Activated naive CD4-positive, alpha-beta T cell treated with anti-CD3 and anti-CD28 coated beads, Interleukin-2, amount 10 ng/mL, durations not matched to agents 7 days and 5 days (primary cell): ENCODE measurements at regions not wholly inside any gene's neighbourhood (a gene's known extent, or its start where the extent isn't known, plus 50 kb on each side); places are given as distances from the start of the nearest gene placed in this dataset.
"Not testable (repeated sequence)": the region's sequence is repeated elsewhere in the genome, so short reads cannot be mapped to it uniquely, and the experiment has no call there.

Experiments
- CTCF ChIA-PET: fragments of 350-600 bp; sonication (Branson Sonifier 250); formaldehyde crosslinking; loops from one replicate; lab custom pipeline; 2021; ENCODE audit warnings: antibody characterized with exemption; lab: Charles Lee
- DNase-seq: peaks from one replicate; pipeline ENCODE4 v3.0.0-alpha.2; 2020
- H3K27ac Mint-ChIP-seq: one replicate; pipeline ENCODE4 v1.8.0; 2021; ENCODE audit warnings: mild to moderate bottlenecking, moderate library complexity, mixed read lengths
- H3K27me3 Mint-ChIP-seq: one replicate; pipeline ENCODE4 v1.8.0; 2021; ENCODE audit warnings: mild to moderate bottlenecking, mixed read lengths
- H3K36me3 Mint-ChIP-seq: one replicate; pipeline ENCODE4 v1.8.0; 2021; ENCODE audit warnings: mixed read lengths
- H3K4me1 Mint-ChIP-seq: one replicate; pipeline ENCODE4 v1.8.0; 2021; ENCODE audit warnings: mixed read lengths
- H3K4me3 Mint-ChIP-seq: one replicate; pipeline ENCODE4 v1.8.0; 2021; ENCODE audit warnings: mild to moderate bottlenecking, moderate library complexity, mixed read lengths
- H3K9me3 Mint-ChIP-seq: one replicate; pipeline ENCODE4 v1.8.0; 2021; ENCODE audit warnings: mixed read lengths

GRCh38 chr10:131832056-131832685 is 68.6 kb upstream of the PPP2R2D start:
- peaks cover 3% of the 10 kb centered on the region for H3K27me3 Mint-ChIP-seq
- H3K9me3 Mint-ChIP-seq: no peaks in the 10 kb centered on the region
- H3K36me3 Mint-ChIP-seq: no peaks in the 10 kb centered on the region
- CTCF ChIA-PET: no interaction called here
- no peak overlapping the region for H3K4me3 Mint-ChIP-seq
- H3K4me1 Mint-ChIP-seq: no peaks in the 10 kb centered on the region
- no peak for DNase-seq
- no peak overlapping the region for H3K27ac Mint-ChIP-seq

GRCh38 chr10:131833013-131833412 is 67.8 kb upstream of the PPP2R2D start:
- peaks cover 3% of the 10 kb centered on the region for H3K27me3 Mint-ChIP-seq
- H3K36me3 Mint-ChIP-seq: no peaks in the 10 kb centered on the region
- DNase-seq: no peak
- no peaks in the 10 kb centered on the region for H3K9me3 Mint-ChIP-seq
- no peak overlapping the region for H3K27ac Mint-ChIP-seq
- H3K4me3 Mint-ChIP-seq: no peak overlapping the region
- H3K4me1 Mint-ChIP-seq: no peaks in the 10 kb centered on the region
- CTCF ChIA-PET: no interaction called here

DNA sequence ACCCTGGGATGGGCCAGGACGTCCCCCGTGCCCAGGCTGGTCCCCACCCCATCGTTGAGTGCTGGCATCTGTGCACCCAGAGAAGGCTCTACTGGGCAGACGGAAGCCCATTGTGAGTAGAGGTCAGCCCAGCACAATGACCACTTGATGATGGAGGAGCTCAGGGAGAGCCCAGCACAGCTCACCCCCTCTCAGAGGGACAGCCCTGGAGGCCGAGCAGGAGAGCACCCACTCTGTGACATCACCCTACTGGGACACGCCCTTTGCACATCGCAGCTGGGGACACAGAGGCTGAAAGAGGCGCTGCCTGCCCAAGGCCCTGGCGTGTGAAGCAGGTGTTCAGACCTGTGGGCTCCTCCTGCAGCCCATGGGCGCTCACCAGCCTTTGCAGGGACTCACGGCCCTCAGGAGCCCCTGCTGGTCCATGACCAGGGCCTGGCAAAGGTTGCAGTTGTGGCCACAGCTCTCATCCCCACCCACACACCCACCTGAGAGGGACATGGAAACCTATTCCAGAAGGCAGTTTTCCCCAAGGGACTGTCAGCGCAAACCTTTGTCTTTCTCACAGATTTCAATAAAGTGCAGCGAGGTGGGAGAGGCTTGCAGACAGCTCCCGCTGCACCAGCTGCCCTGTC is 67.2 kb upstream of the PPP2R2D start:
- Mint-ChIP-seq H3K9me3 (no peaks in the 10 kb centered on the region), H3K36me3 (no peaks in the 10 kb centered on the region), H3K4me1 (no peaks in the 10 kb centered on the region), H3K27ac (no peak overlapping the region), H3K27me3 (peaks cover 3% of the 10 kb centered on the region), H3K4me3 (no peak overlapping the region)
- CTCF ChIA-PET: no interaction called here
- DNase-seq: no peak

DNA sequence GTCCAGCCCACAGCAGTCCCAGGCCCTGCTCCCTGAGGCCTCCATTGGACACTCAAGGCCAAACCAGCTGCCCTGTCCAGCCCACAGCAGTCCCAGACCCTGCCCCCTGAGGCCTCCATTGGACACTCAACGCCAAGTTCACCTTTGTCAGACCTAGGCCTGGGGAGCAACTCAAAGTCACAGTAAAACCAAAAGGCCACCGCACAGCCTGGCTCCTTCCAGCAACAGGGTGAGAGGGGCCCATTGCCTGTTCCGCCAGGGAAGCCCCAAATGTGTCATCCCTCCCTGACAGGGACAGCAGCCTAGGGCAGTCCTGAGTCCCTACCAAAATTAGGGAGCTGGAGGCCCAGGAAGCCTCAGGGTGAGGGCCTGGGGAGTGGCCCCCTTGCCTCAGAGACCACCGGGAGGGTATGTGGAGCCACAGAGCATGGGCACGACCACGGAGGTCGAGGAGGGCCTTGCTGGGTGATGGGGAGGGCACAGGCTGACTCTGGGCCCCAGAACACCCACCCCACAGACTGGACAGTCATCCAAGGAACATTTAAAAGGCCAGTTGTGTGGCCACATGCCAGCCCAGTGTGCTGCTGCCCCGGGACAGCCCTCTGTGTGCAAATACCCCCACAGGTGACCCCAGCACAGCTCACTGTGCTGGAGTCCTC is 66.5 kb upstream of the PPP2R2D start:
- H3K4me3 Mint-ChIP-seq: no peak overlapping the region

GRCh38 chr10:131838966-131839742 is 61.7 kb upstream of the PPP2R2D start:
- H3K4me1 Mint-ChIP-seq: no peaks in the 10 kb centered on the region
- CTCF ChIA-PET: no interaction called here
- no peak overlapping the region for H3K4me3 Mint-ChIP-seq
- peaks cover 3% of the 10 kb centered on the region for H3K27me3 Mint-ChIP-seq
- DNase-seq: peak; percentile 18
- no peak overlapping the region for H3K27ac Mint-ChIP-seq
- no peaks in the 10 kb centered on the region for H3K9me3 Mint-ChIP-seq
- H3K36me3 Mint-ChIP-seq: no peaks in the 10 kb centered on the region

More for the DNA sequence above, 66.5 kb upstream of the PPP2R2D start:
- DNase-seq: no peak
- Mint-ChIP-seq H3K9me3 (no peaks in the 10 kb centered on the region), H3K36me3 (no peaks in the 10 kb centered on the region), H3K4me1 (no peaks in the 10 kb centered on the region), H3K27me3 (peaks cover 3% of the 10 kb centered on the region), H3K27ac (no peak overlapping the region)
- CTCF ChIA-PET: no interaction called here

DNA sequence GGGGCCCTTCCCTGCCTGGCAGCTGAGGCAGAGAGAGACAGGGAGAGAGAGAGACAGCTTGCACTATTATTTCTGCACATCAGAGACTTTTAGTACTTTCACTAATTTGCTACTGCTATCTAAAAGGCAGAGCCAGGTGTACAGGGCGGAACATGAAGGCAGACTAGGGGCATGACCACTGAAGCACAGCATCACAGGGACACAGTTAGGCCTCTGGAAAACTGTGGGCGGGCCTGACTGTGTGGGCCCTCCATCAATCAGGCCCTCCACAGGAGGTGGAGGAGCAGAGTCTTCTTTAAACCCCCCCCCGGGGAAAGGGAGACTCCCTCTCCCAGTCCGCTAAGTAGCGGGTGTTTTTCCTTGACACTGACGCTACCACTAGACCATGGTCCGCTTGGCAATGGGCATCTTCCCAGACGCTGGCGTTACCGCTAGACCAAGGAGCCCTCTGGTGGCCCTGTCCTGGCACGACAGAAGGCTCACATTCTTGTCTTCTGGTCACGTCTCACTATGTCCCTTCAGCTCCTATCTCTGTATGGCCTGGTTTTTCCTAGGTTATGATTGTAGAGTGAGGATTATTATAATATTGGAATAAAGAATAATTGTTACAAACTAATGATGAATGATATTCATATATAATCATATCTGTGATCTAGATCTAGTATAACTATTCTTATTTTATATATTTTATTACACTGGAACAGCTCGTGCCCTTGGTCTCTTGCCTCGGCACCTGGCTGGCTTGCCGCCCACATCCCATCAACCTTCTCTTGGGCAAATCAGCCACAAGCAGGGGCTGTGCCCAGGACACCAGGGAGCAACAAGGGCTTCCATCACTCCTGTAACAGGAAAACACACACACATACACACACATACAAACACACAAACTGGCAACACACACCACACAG is 60.7 kb upstream of the PPP2R2D start:
- H3K36me3 Mint-ChIP-seq, H3K4me3 Mint-ChIP-seq, CTCF ChIA-PET, H3K9me3 Mint-ChIP-seq, H3K4me1 Mint-ChIP-seq, H3K27me3 Mint-ChIP-seq, H3K27ac Mint-ChIP-seq: not testable (repeated sequence)
- DNase-seq: peak; percentile 9

GRCh38 chr10:131840788-131841118 is 60.1 kb upstream of the PPP2R2D start:
- Mint-ChIP-seq H3K4me3 (no peak overlapping the region), H3K36me3 (no peaks in the 10 kb centered on the region), H3K27ac (no peak overlapping the region), H3K27me3 (no peaks in the 10 kb centered on the region), H3K4me1 (no peaks in the 10 kb centered on the region), H3K9me3 (no peaks in the 10 kb centered on the region)
- peak; percentile 5 for DNase-seq
- CTCF ChIA-PET: no interaction called here

DNA sequence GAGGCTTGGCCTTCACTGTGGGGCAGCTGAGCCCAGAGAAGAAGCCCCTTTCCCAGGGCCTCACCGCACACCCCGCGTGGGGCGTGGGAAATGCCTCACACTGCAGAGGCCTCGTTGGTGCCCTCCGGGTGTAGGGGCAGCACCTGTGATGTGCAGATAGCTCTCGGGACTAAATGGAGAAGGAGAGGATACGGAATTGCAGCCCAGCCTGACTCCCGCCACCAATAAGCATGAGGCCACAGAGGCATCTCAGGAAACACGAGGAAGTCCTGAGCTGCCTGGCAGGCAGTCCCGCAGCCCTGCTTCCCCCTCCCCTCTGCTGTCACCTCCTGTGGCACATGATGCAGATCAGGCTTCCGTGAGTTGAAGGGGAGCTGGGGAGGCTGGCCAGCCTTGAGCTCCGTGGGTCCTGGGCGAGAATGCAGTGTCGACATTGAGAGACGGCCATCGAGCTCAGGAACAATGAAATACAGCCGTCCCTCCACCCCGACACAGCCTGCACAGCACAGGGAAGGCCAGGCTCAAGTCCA is 59.6 kb upstream of the PPP2R2D start:
- no peaks in the 10 kb centered on the region for H3K4me1 Mint-ChIP-seq
- H3K36me3 Mint-ChIP-seq: no peaks in the 10 kb centered on the region
- CTCF ChIA-PET: no interaction called here
- H3K9me3 Mint-ChIP-seq: no peaks in the 10 kb centered on the region
- no peak for DNase-seq
- no peak overlapping the region for H3K4me3 Mint-ChIP-seq
- H3K27me3 Mint-ChIP-seq: no peaks in the 10 kb centered on the region
- no peak overlapping the region for H3K27ac Mint-ChIP-seq

- Mint-ChIP-seq H3K4me1 (no peaks in the 10 kb centered on the region), H3K36me3 (no peaks in the 10 kb centered on the region), H3K4me3 (no peak overlapping the region), H3K27ac (no peak overlapping the region), H3K27me3 (no peaks in the 10 kb centered on the region), H3K9me3 (no peaks in the 10 kb centered on the region)
- CTCF ChIA-PET: no interaction called here
- DNase-seq: no peak
Observed at GRCh38 chr10:131841661-131842139, 59.1 kb upstream of the PPP2R2D start.

DNA sequence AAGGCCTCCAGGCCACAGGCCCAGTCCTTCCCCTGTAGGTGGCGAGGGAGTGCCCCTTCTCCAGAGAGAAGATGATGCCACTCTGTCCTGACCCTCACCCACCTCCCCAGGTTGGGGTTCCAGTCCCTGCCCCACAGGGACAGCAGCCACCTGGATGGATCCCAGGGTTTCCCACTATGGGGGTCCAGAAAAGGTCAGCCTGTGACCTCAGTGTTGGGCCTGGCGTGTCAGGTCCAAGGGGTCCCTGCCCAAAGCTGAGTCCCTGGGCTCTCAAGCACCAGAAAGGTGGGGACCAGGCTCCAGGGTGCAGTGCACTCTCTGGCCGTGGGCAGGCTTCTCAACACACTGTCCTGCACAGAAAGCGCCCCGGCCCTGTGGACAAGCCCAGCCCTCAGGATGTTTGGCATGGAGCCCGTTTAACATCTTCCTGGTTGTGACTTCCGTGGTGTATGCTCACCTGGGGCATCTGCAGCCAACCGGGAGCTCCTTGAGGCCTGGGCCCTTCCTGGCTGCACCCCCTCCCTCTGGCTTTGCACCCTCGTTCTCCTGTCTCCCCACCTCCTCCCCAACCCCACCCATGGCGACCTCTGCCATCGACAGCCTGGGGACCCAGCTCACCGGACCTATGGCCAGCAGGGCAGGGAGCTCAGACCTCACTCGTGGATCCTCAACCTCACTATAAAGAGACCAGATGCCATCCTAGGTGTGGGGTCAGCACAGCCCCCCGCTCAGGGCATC is 58.3 kb upstream of the PPP2R2D start:
- CTCF ChIA-PET: no interaction called here
- no peaks in the 10 kb centered on the region for H3K36me3 Mint-ChIP-seq
- H3K27ac Mint-ChIP-seq: no peak overlapping the region
- H3K4me1 Mint-ChIP-seq: no peaks in the 10 kb centered on the region
- no peaks in the 10 kb centered on the region for H3K27me3 Mint-ChIP-seq
- H3K9me3 Mint-ChIP-seq: no peaks in the 10 kb centered on the region
- no peak overlapping the region for H3K4me3 Mint-ChIP-seq
- peak; percentile 14 for DNase-seq

DNA sequence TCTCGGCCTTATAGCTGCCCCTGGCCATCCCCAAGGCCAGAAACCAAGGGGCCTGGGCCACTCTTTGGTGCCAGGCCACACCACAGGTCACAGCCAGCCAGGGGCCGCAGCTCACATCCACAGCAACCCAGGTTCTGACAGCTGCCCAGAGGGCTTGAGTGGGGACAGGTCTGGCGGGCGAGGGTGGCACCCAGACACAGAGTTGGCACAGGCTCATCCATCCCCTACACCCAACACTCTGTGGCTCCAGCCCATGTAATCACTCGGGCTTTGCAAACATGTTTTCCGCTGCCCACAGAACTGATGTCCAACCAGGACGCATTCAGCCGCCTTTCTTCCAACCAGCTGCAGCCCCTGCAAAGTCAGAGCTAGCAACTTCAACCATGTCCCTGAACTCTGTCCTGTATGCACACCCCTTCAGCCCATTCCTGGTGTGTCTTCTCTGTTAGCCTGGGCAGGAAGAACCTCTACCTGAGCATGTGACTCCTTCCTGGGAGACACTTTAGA is 57.7 kb upstream of the PPP2R2D start:
- no peak for DNase-seq
- Mint-ChIP-seq H3K36me3 (no peaks in the 10 kb centered on the region), H3K9me3 (no peaks in the 10 kb centered on the region), H3K27ac (no peak overlapping the region), H3K4me1 (no peaks in the 10 kb centered on the region), H3K4me3 (no peak overlapping the region), H3K27me3 (no peaks in the 10 kb centered on the region)
- CTCF ChIA-PET: no interaction called here

- no peak for DNase-seq
- Mint-ChIP-seq H3K27me3 (no peaks in the 10 kb centered on the region), H3K9me3 (no peaks in the 10 kb centered on the region), H3K27ac (no peak overlapping the region), H3K4me3 (no peak overlapping the region), H3K36me3 (no peaks in the 10 kb centered on the region), H3K4me1 (no peaks in the 10 kb centered on the region)
- CTCF ChIA-PET: no interaction called here
Observed at GRCh38 chr10:131843881-131844284, 56.9 kb upstream of the PPP2R2D start.

DNA sequence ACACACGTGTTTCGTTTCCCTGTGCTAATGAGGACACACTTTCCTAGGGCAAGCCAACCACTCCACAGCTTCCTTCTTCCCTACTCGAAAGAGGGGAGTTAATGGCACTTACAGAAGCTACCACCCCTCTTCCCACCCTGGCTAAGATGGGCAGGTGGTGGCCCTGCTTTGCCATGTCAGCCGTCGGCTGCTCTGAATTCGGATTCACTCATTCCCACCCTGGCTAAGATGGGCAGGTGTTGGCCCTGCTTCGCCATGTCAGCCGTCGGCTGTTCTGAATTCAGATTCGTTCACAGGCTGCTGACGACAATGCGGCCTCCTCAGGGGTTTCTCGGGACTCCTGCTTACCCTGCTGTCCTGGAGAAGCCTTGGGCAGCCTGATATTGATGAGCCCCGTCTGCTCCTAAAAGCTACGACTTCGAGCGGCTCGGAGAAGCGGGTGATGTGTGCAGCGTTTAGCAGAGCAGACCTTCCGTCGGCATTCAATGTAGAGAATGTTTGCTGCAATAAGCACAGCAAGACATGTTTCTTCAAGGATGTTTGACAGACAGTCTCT is 56.2 kb upstream of the PPP2R2D start:
- Mint-ChIP-seq H3K4me3 (no peak overlapping the region), H3K27me3 (no peaks in the 10 kb centered on the region), H3K27ac (no peak overlapping the region), H3K36me3 (no peaks in the 10 kb centered on the region), H3K4me1 (no peaks in the 10 kb centered on the region), H3K9me3 (no peaks in the 10 kb centered on the region)
- no peak for DNase-seq
- CTCF ChIA-PET: no interaction called here
